H9 (cell line): ENCODE measurements at regions not wholly inside any gene's neighbourhood (a gene's known extent, or its start where the extent isn't known, plus 50 kb on each side); places are given as distances from the start of the nearest gene placed in this dataset.

Experiments used
- DNase-seq: peaks from one replicate; pipeline ENCODE4 v3.0.0-alpha.2; 2017
- H2AFZ ChIP-seq: one replicate; pipeline ENCODE4 v1.6.1; 2013; ENCODE audit warnings: mild to moderate bottlenecking, low read length, control low read depth, moderate library complexity
- H2AK5ac ChIP-seq: 2 replicates; pipeline ENCODE4 v1.6.1; 2013; ENCODE audit warnings: low read length, control low read depth, mixed read lengths; ENCODE audit not compliant: insufficient read length
- H2BK120ac ChIP-seq: one replicate; pipeline ENCODE4 v1.6.1; 2013; ENCODE audit warnings: low read depth, mild to moderate bottlenecking, low read length, control low read depth, inconsistent platforms; ENCODE audit not compliant: poor library complexity, severe bottlenecking
- H2BK12ac ChIP-seq: 2 replicates; pipeline ENCODE4 v1.6.1; 2013; ENCODE audit warnings: low read length, control low read depth, mixed read lengths, low read depth; ENCODE audit not compliant: insufficient read length
- H2BK15ac ChIP-seq: 2 replicates; pipeline ENCODE4 v1.6.1; 2013; ENCODE audit warnings: low read depth, low read length, control low read depth
- H2BK20ac ChIP-seq: one replicate; pipeline ENCODE4 v1.6.1; 2013; ENCODE audit warnings: low read depth, mild to moderate bottlenecking, low read length, control low read depth, inconsistent platforms; ENCODE audit not compliant: poor library complexity, severe bottlenecking
- H2BK5ac ChIP-seq: 2 replicates; pipeline ENCODE4 v1.6.1; 2013; ENCODE audit warnings: low read length, control low read depth, mixed read lengths; ENCODE audit not compliant: insufficient read length
- H3K14ac ChIP-seq: 2 replicates; pipeline ENCODE4 v1.6.1; 2013; ENCODE audit warnings: low read length, control low read depth; ENCODE audit not compliant: insufficient read depth
- H3K18ac ChIP-seq: 2 replicates; pipeline ENCODE4 v1.6.1; 2013; ENCODE audit warnings: low read depth, mild to moderate bottlenecking, mixed read lengths, low read length, control low read depth; ENCODE audit not compliant: insufficient read length
- H3K23ac ChIP-seq: 2 replicates; pipeline ENCODE4 v1.6.1; 2013; ENCODE audit warnings: low read length, control low read depth, mixed read lengths, low read depth; ENCODE audit not compliant: insufficient read length
- H3K23me2 ChIP-seq: 2 replicates; pipeline ENCODE4 v1.6.1; 2013; ENCODE audit warnings: low read depth, mild to moderate bottlenecking, mixed read lengths, low read length, control low read depth; ENCODE audit not compliant: insufficient read length, poor library complexity, severe bottlenecking
- H3K27ac ChIP-seq: 2 replicates; pipeline ENCODE4 v1.5.1; 2013; ENCODE audit warnings: low read length, control low read depth, mixed read lengths, low read depth; ENCODE audit not compliant: insufficient read length
- H3K27me3 ChIP-seq: 2 replicates; pipeline ENCODE4 v1.6.1; 2013; ENCODE audit warnings: low read length, control low read depth, inconsistent platforms; ENCODE audit not compliant: insufficient read depth
- H3K4ac ChIP-seq: 2 replicates; pipeline ENCODE4 v1.6.1; 2013; ENCODE audit warnings: low read depth, mild to moderate bottlenecking, control low read depth, inconsistent platforms, low read length, moderate library complexity
- H3K4me1 ChIP-seq: 2 replicates; pipeline ENCODE4 v1.6.1; 2013; ENCODE audit warnings: low read length, control low read depth, inconsistent platforms; ENCODE audit not compliant: insufficient read depth
- H3K4me2 ChIP-seq: 2 replicates; pipeline ENCODE4 v1.6.1; 2013; ENCODE audit warnings: low read length, control low read depth, mixed read lengths; ENCODE audit not compliant: insufficient read length, insufficient read depth
- H3K56ac ChIP-seq: 2 replicates; pipeline ENCODE4 v1.6.1; 2013; ENCODE audit warnings: low read depth, mild to moderate bottlenecking, mixed read lengths, low read length, control low read depth; ENCODE audit not compliant: insufficient read length
- H3K79me1 ChIP-seq: 2 replicates; pipeline ENCODE4 v1.6.1; 2013; ENCODE audit warnings: low read depth, mild to moderate bottlenecking, moderate library complexity, low read length, control low read depth, inconsistent platforms; ENCODE audit not compliant: insufficient read depth, poor library complexity, severe bottlenecking
- H3K79me2 ChIP-seq: 2 replicates; pipeline ENCODE4 v1.6.1; 2013; ENCODE audit warnings: low read length, control low read depth, inconsistent platforms; ENCODE audit not compliant: insufficient read depth
- H3K9ac ChIP-seq: 2 replicates; pipeline ENCODE4 v1.6.1; 2013; ENCODE audit warnings: low read length, control low read depth, mixed read lengths; ENCODE audit not compliant: insufficient read length; ENCODE audit errors: extremely low read depth
- H3K9me3 ChIP-seq: one replicate; pipeline ENCODE4 v1.6.1; 2013; ENCODE audit warnings: low read depth, low read length, inconsistent platforms; ENCODE audit not compliant: control insufficient read depth
- H3T11ph ChIP-seq: one replicate; pipeline ENCODE4 v1.6.1; 2013; ENCODE audit warnings: mild to moderate bottlenecking, low read length, control low read depth, inconsistent platforms
- H4K20me1 ChIP-seq: one replicate; pipeline ENCODE4 v1.6.1; 2013; ENCODE audit not compliant: control insufficient read depth, insufficient read length, insufficient read depth
- H4K5ac ChIP-seq: 2 replicates; pipeline ENCODE4 v1.6.1; 2013; ENCODE audit warnings: low read depth, mild to moderate bottlenecking, mixed read lengths, low read length, control low read depth; ENCODE audit not compliant: insufficient read length
- H4K8ac ChIP-seq: replicated peaks from 2 replicates; pipeline ENCODE4 v1.6.1; 2013; ENCODE audit warnings: low read length, control low read depth, mixed read lengths, low read depth; ENCODE audit not compliant: insufficient read length
- H4K91ac ChIP-seq: 2 replicates; pipeline ENCODE4 v1.6.1; 2013; ENCODE audit warnings: low read depth, mild to moderate bottlenecking, moderate library complexity, mixed read lengths, low read length, control low read depth; ENCODE audit not compliant: insufficient read length
- H3K27ac Mint-ChIP-seq, 3 experiments: 2 replicates in 2 of 3; 3 replicates in 1 of 3; pipeline ENCODE4 v1.8.0; 2020 to 2021; ENCODE audit warnings: mixed read lengths in 3 of 3, mild to moderate bottlenecking in 1 of 3, moderate library complexity in 1 of 3
- H3K27me3 Mint-ChIP-seq: 2 replicates; pipeline ENCODE4 v1.8.0; 2021; ENCODE audit warnings: low read depth, mild to moderate bottlenecking, moderate library complexity, mixed read lengths
- H3K36me3 Mint-ChIP-seq, 3 experiments: 2 replicates in 2 of 3; 3 replicates in 1 of 3; pipeline ENCODE4 v1.8.0; 2020 to 2021; ENCODE audit warnings: low read depth in 3 of 3, mixed read lengths in 3 of 3; ENCODE audit not compliant: insufficient read depth in 1 of 3
- H3K4me1 Mint-ChIP-seq, 2 experiments: 2 replicates each; pipeline ENCODE4 v1.8.0; 2020; ENCODE audit warnings: mixed read lengths in 2 of 2
- H3K4me3 Mint-ChIP-seq, 2 experiments: 2 replicates in 1 of 2; 3 replicates in 1 of 2; pipeline ENCODE4 v1.8.0; 2020 to 2021; ENCODE audit warnings: mild to moderate bottlenecking in 2 of 2, mixed read lengths in 2 of 2, moderate library complexity in 1 of 2
- H3K9me3 Mint-ChIP-seq, 2 experiments: 2 replicates in 1 of 2; 3 replicates in 1 of 2; pipeline ENCODE4 v1.8.0; 2020; ENCODE audit warnings: mild to moderate bottlenecking in 2 of 2, mixed read lengths in 2 of 2, moderate library complexity in 1 of 2
- CTCF ChIP-seq: fragments of 200-600 bp; sonication (generic); conservative IDR thresholded peaks from 3 replicates; pipeline ENCODE4 v1.8.0; 2021; ENCODE audit warnings: antibody characterized with exemption, mild to moderate bottlenecking
- WGBS: extraction: QIAGEN DNeasy Blood & Tissue Kit; methylation state at CpG from one replicate; pipeline ENCODE4 v1.1.7; 2013; ENCODE audit warnings: missing lambda C conversion rate, low lambda C conversion rate, mixed read lengths; ENCODE audit not compliant: insufficient read length; ENCODE audit errors: extremely low coverage; 5-methylcytosine and 5-hydroxymethylcytosine counted together

- H3K79me2 ChIP-seq: no peaks in the 10 kb centered on the region
- no CpG with 5 or more reads among the region's 1 CpG for WGBS
- no peak overlapping the region for H3K27ac ChIP-seq
- H2BK12ac ChIP-seq: no peak overlapping the region
- no peak overlapping the region for H4K91ac ChIP-seq
- peaks cover 37 to 38% of the 10 kb centered on the region in 2 experiments for H3K4me1 Mint-ChIP-seq
- H3K27me3 ChIP-seq: no peaks in the 10 kb centered on the region
- no peak overlapping the region for H2BK15ac ChIP-seq
- no peak overlapping the region for H3K18ac ChIP-seq
- no peak overlapping the region for H3K23ac ChIP-seq
- H3K27ac Mint-ChIP-seq: no peak overlapping the region
- peaks cover 2% of the 10 kb centered on the region for H3K27me3 Mint-ChIP-seq
- H2BK20ac ChIP-seq: no peak overlapping the region
- H3K9me3 ChIP-seq: no peaks in the 10 kb centered on the region
- no peaks in the 10 kb centered on the region for H3K79me1 ChIP-seq
- no peak overlapping the region for H4K8ac ChIP-seq
- no peak overlapping the region for H3K4ac ChIP-seq
- H2BK120ac ChIP-seq: no peak overlapping the region
- H3K56ac ChIP-seq: no peak overlapping the region
- no peaks in the 10 kb centered on the region for H3K23me2 ChIP-seq
- H2AFZ ChIP-seq: no peak overlapping the region
- H3T11ph ChIP-seq: no peak overlapping the region
- H2AK5ac ChIP-seq: no peak overlapping the region
- H3K14ac ChIP-seq: no peak overlapping the region
- peaks cover 25% of the 10 kb centered on the region for H3K4me1 ChIP-seq
- no peak overlapping the region for H3K4me3 Mint-ChIP-seq
- H4K5ac ChIP-seq: no peak overlapping the region
- no peaks in the 10 kb centered on the region; a peak in 1 of 7 replicates for H3K36me3 Mint-ChIP-seq
- H2BK5ac ChIP-seq: no peak overlapping the region
- no peak overlapping the region for H3K4me2 ChIP-seq
- H3K9me3 Mint-ChIP-seq: no peaks in the 10 kb centered on the region
- H4K20me1 ChIP-seq: no peaks in the 10 kb centered on the region
- no peak for TF ChIP-seq CTCF
- H3K9ac ChIP-seq: no peak overlapping the region
- no peak for DNase-seq
Observed at GRCh38 chr1:208785629-208786028, 541.4 kb upstream of the PLXNA2 start.
